ENCODE measurements at regions not wholly inside any gene's neighbourhood (a gene's known extent, or its start where the extent isn't known, plus 50 kb on each side); places are given as distances from the start of the nearest gene placed in this dataset.

GRCh38 chr9:87427851-87428506 lies 69.7 kb upstream of the DAPK1 start:
- DNase-seq = no peak

GRCh38 chr9:87428659-87429058 lies 69.0 kb upstream of the DAPK1 start:
- DNase-seq = no peak

GRCh38 chr9:87431837-87432236 lies 65.8 kb upstream of the DAPK1 start:
- no peak for DNase-seq

GRCh38 chr9:87433853-87434252 lies 63.8 kb upstream of the DAPK1 start:
- DNase-seq = no peak

- DNase-seq = no peak
Observed at GRCh38 chr9:87434366-87434765, 63.3 kb upstream of the DAPK1 start.

GRCh38 chr9:87435189-87435880 lies 62.3 kb upstream of the DAPK1 start:
- DNase-seq = no peak

GRCh38 chr9:87436716-87437115 lies 61.0 kb upstream of the DAPK1 start:
- no peak for DNase-seq

GRCh38 chr9:87437966-87438365 lies 59.7 kb upstream of the DAPK1 start:
- no peak for DNase-seq

- DNase-seq = no peak
Observed at GRCh38 chr9:87441251-87441650, 56.4 kb upstream of the DAPK1 start.

- DNase-seq = no peak
Observed at GRCh38 chr9:87442451-87442850, 55.2 kb upstream of the DAPK1 start.

- DNase-seq = no peak
Observed at GRCh38 chr9:87443006-87443405, 54.7 kb upstream of the DAPK1 start.

- DNase-seq = no peak
Observed at GRCh38 chr9:87443461-87443860, 54.2 kb upstream of the DAPK1 start.

GRCh38 chr9:87445646-87446045 lies 52.0 kb upstream of the DAPK1 start:
- DNase-seq = peak; percentile 84

GRCh38 chr9:87446527-87446926 lies 51.1 kb upstream of the DAPK1 start:
- no peak for DNase-seq

GRCh38 chr9:87447547-87448432 lies 49.9 kb upstream of the DAPK1 start:
- DNase-seq = no peak

Measured in OCI-M1 (cell line).